CD14-positive monocyte (primary cell): ENCODE measurements at regions not wholly inside any gene's neighbourhood (a gene's known extent, or its start where the extent isn't known, plus 50 kb on each side); places are given as distances from the start of the nearest gene placed in this dataset.

Source experiments
- DNase-seq, 3 donors: peaks; one replicate each; pipeline ENCODE4 v3.0.0-alpha.2; 2011 to 2022
- H2AFZ ChIP-seq: 2 replicates; pipeline ENCODE4 v1.6.0; 2012; ENCODE audit warnings: mild to moderate bottlenecking, low read depth, low read length, inconsistent platforms; ENCODE audit not compliant: insufficient read depth, poor library complexity, severe bottlenecking
- H3K27ac ChIP-seq, 2 donors: 1 replicate in 1 of 2; 2 replicates in 1 of 2; pipeline ENCODE4 v1.5.1; 2012 to 2013; ENCODE audit warnings: low read length in 2 of 2, control low read depth in 1 of 2, inconsistent platforms in 1 of 2, low read depth in 1 of 2, mild to moderate bottlenecking in 1 of 2
- H3K27me3 ChIP-seq, 2 donors: one replicate each; pipeline versions ENCODE4 v1.6.0 to v1.6.1; 2011 to 2013; ENCODE audit warnings: low read length in 2 of 2; ENCODE audit not compliant: control insufficient read depth in 2 of 2, insufficient read depth in 2 of 2
- H3K36me3 ChIP-seq, 2 donors: replicated peaks in 1 of 2; 1 replicate in 1 of 2; 2 replicates in 1 of 2; pipeline versions ENCODE4 v1.5.1 to v1.6.1; 2012 to 2013; ENCODE audit warnings: low read length in 2 of 2, control low read depth in 1 of 2, inconsistent platforms in 1 of 2, mild to moderate bottlenecking in 1 of 2; ENCODE audit not compliant: insufficient read depth in 2 of 2, control insufficient read depth in 1 of 2
- H3K4me1 ChIP-seq, 2 donors: 1 replicate in 1 of 2; 2 replicates in 1 of 2; pipeline versions ENCODE4 v1.5.1 to v1.6.1; 2012 to 2013; ENCODE audit warnings: low read length in 2 of 2, control low read depth in 1 of 2, inconsistent platforms in 1 of 2, mild to moderate bottlenecking in 1 of 2, moderate library complexity in 1 of 2; ENCODE audit not compliant: insufficient read depth in 2 of 2, control insufficient read depth in 1 of 2
- H3K4me2 ChIP-seq: replicated peaks from 2 replicates; pipeline ENCODE3; 2012; ENCODE audit warnings: low read length, moderate library complexity, mild to moderate bottlenecking; ENCODE audit not compliant: poor library complexity, severe bottlenecking; ENCODE audit errors: extremely low read depth
- H3K4me3 ChIP-seq, 3 experiments: fragments of 200-600 bp in 1 of 3; sonication (generic) in 1 of 3; replicated peaks in 1 of 3; 1 replicate in 2 of 3; 2 replicates in 1 of 3; pipeline ENCODE4 v1.5.1; 2011 to 2013; ENCODE audit warnings: low read length in 3 of 3, mild to moderate bottlenecking in 3 of 3, control low read depth in 2 of 3, low read depth in 2 of 3, inconsistent platforms in 1 of 3, moderate library complexity in 1 of 3
- H3K79me2 ChIP-seq: 2 replicates; pipeline ENCODE4 v1.6.0; 2012; ENCODE audit warnings: mild to moderate bottlenecking, control low read depth, inconsistent platforms, low read length, moderate library complexity; ENCODE audit not compliant: insufficient read depth
- H3K9ac ChIP-seq: 2 replicates; pipeline ENCODE4 v1.6.0; 2017; ENCODE audit warnings: low read length, mild to moderate bottlenecking; ENCODE audit not compliant: insufficient read depth, poor library complexity, severe bottlenecking
- H3K9me3 ChIP-seq, 2 donors: replicated peaks in 1 of 2; 1 replicate in 1 of 2; 2 replicates in 1 of 2; pipeline versions ENCODE4 v1.5.1 to v1.6.1; 2012 to 2013; ENCODE audit warnings: low read length in 2 of 2, control low read depth in 1 of 2; ENCODE audit not compliant: control insufficient read depth in 1 of 2, insufficient read depth in 1 of 2
- H4K20me1 ChIP-seq: 2 replicates; pipeline ENCODE4 v1.6.0; 2012; ENCODE audit warnings: mild to moderate bottlenecking, low read length, control low read depth, moderate library complexity; ENCODE audit not compliant: insufficient read depth
- H3K27ac Mint-ChIP-seq, 7 donors: one replicate each; pipeline ENCODE4 v1.8.0; 2020; ENCODE audit warnings: mild to moderate bottlenecking in 7 of 7, mixed read lengths in 7 of 7, moderate library complexity in 6 of 7, inconsistent platforms in 2 of 7
- H3K27me3 Mint-ChIP-seq, 3 donors: one replicate each; pipeline ENCODE4 v1.8.0; 2021 to 2022; ENCODE audit warnings: low read depth in 3 of 3, mild to moderate bottlenecking in 3 of 3, mixed read lengths in 3 of 3, moderate library complexity in 3 of 3, inconsistent platforms in 1 of 3
- H3K36me3 Mint-ChIP-seq, 2 donors: one replicate each; pipeline ENCODE4 v1.8.0; 2020; ENCODE audit warnings: mixed read lengths in 2 of 2, inconsistent platforms in 1 of 2, mild to moderate bottlenecking in 1 of 2
- H3K4me1 Mint-ChIP-seq: one replicate; pipeline ENCODE4 v1.8.0; 2020; ENCODE audit warnings: mild to moderate bottlenecking, mixed read lengths
- H3K4me3 Mint-ChIP-seq, 2 donors: one replicate each; pipeline ENCODE4 v1.8.0; 2020; ENCODE audit warnings: mild to moderate bottlenecking in 2 of 2, mixed read lengths in 2 of 2, moderate library complexity in 1 of 2
- H3K9me3 Mint-ChIP-seq, 7 donors: one replicate each; pipeline ENCODE4 v1.8.0; 2020 to 2022; ENCODE audit warnings: mixed read lengths in 7 of 7, mild to moderate bottlenecking in 6 of 7, moderate library complexity in 6 of 7, inconsistent platforms in 2 of 7
- WGBS: methylation state at CpG from one replicate; pipeline ENCODE4 v1.1.5; 2013; ENCODE audit warnings: missing lambda C conversion rate; ENCODE audit not compliant: insufficient coverage; 5-methylcytosine and 5-hydroxymethylcytosine counted together
- intact Hi-C, 2 donors: fragments of 100-400 bp; cut with micrococcal nuclease; formaldehyde crosslinking; loops; one replicate each; pipeline versions ENCODE4 v1.15.0 to v1.15.1; 2023
- TF ChIP-seq, protein P1 (sequence below): fragments of 200-600 bp; IDR thresholded peaks from one replicate; pipeline ENCODE4 v1.8.0; 2022; ENCODE audit warnings: antibody characterized with exemption, mild to moderate bottlenecking

DNA sequence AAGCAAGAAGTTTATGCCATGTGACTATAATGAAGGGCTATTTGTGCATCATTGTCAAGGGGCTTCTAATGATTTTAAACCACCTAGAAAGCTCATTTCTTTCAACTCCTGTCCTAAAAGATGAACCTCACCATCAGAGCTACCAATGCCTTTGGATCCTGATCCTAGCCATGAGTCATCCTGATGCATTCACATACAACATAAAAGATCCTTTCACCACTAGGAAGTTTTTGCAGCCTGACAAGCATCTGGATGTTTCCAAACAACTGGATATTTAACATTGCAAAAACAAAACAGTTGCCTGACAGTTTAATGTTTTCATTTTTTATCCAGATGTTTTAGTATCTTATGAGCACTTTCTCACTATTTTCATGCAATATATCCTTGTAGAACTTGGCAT lies 425.3 kb downstream of the MBD2 start:
- no peaks in the 10 kb centered on the region for H3K4me1 Mint-ChIP-seq
- Histone ChIP-seq H3K4me3 (no peak overlapping the region), H3K79me2 (no peaks in the 10 kb centered on the region), H4K20me1 (no peaks in the 10 kb centered on the region), H3K9ac (no peak overlapping the region), H2AFZ (no peak overlapping the region), H3K4me2 (no peak overlapping the region), H3K9me3 (peaks cover 2 to 4% of the 10 kb centered on the region in 2 donors), H3K4me1 (no peaks in the 10 kb centered on the region), H3K27me3 (no peaks in the 10 kb centered on the region), H3K27ac (no peak overlapping the region), H3K36me3 (no peaks in the 10 kb centered on the region)
- H3K36me3 Mint-ChIP-seq, result no peaks in the 10 kb centered on the region
- intact Hi-C loops, result no loop called here
- no peaks in the 10 kb centered on the region for H3K27me3 Mint-ChIP-seq
- peaks cover 0 to 6% (median 2%) of the 10 kb centered on the region in 7 donors for H3K9me3 Mint-ChIP-seq
- H3K4me3 Mint-ChIP-seq, result no peak overlapping the region
- no peak for DNase-seq
- no peak overlapping the region for H3K27ac Mint-ChIP-seq
- TF ChIP-seq, protein P1, sequence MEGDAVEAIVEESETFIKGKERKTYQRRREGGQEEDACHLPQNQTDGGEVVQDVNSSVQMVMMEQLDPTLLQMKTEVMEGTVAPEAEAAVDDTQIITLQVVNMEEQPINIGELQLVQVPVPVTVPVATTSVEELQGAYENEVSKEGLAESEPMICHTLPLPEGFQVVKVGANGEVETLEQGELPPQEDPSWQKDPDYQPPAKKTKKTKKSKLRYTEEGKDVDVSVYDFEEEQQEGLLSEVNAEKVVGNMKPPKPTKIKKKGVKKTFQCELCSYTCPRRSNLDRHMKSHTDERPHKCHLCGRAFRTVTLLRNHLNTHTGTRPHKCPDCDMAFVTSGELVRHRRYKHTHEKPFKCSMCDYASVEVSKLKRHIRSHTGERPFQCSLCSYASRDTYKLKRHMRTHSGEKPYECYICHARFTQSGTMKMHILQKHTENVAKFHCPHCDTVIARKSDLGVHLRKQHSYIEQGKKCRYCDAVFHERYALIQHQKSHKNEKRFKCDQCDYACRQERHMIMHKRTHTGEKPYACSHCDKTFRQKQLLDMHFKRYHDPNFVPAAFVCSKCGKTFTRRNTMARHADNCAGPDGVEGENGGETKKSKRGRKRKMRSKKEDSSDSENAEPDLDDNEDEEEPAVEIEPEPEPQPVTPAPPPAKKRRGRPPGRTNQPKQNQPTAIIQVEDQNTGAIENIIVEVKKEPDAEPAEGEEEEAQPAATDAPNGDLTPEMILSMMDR, result no peak

DNA sequence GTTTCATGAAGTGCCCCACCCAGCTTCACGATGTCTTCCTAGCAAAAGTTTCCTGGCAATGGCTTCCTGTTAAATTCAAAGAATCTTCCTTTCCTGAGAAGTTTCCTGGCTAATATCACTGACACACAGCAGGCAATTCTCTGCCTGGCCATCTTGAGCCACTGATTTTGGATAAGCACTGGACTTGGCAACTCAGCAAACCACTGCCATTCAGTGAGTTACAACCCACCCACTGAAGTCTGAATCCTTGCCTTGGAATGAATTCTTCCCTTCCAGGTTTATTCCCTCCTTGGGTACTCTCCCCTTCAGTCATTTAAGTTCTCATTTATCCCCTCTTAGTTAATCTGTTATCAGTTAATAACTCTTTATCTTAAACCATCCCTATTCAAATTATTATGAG lies 426.0 kb downstream of the MBD2 start:
- intact Hi-C loops, result no loop called here
- no peak overlapping the region for H3K27ac ChIP-seq
- Mint-ChIP-seq H3K36me3 (no peaks in the 10 kb centered on the region), H3K27ac (no peak overlapping the region), H3K4me3 (no peak overlapping the region), H3K27me3 (no peaks in the 10 kb centered on the region), H3K9me3 (peaks cover 0 to 4% (median 1%) of the 10 kb centered on the region in 7 donors), H3K4me1 (no peaks in the 10 kb centered on the region)
- H4K20me1 ChIP-seq, result no peaks in the 10 kb centered on the region
- WGBS, result 75% methylated on average over 1 of the region's 1 CpG
- H3K27me3 ChIP-seq, result no peaks in the 10 kb centered on the region
- H3K4me1 ChIP-seq, result no peaks in the 10 kb centered on the region
- H2AFZ ChIP-seq, result no peak overlapping the region
- TF ChIP-seq, protein P1, result no peak
- no peak overlapping the region for H3K4me2 ChIP-seq
- H3K79me2 ChIP-seq, result no peaks in the 10 kb centered on the region
- H3K9me3 ChIP-seq, result no peaks in the 10 kb centered on the region
- H3K9ac ChIP-seq, result no peak overlapping the region
- no peak overlapping the region for H3K4me3 ChIP-seq
- no peaks in the 10 kb centered on the region for H3K36me3 ChIP-seq
- no peak for DNase-seq
